HEK293T (cell line): ENCODE measurements at regions not wholly inside any gene's neighbourhood (a gene's known extent, or its start where the extent isn't known, plus 50 kb on each side); places are given as distances from the start of the nearest gene placed in this dataset.

Source experiments
- ARNT ChIP-seq: fragments of 450-650 bp; IDR thresholded peaks from 2 replicates; pipeline ENCODE4 v1.6.1; 2017; ENCODE audit warnings: mild to moderate bottlenecking
- SP1 ChIP-seq: fragments of 450-650 bp; IDR thresholded peaks from 2 replicates; pipeline ENCODE4 v1.6.1; 2017
- TARDBP ChIP-seq: fragments of 450-650 bp; IDR thresholded peaks from 2 replicates; pipeline ENCODE4 v1.6.1; 2016

- TF ChIP-seq ARNT (no peak), TARDBP (no peak), SP1 (no peak)
These were observed 353.7 kb downstream of the ADGRL2 start for GRCh38 chr1:82154219-82154970.
